ENCODE measurements at regions not wholly inside any gene's neighbourhood (a gene's known extent, or its start where the extent isn't known, plus 50 kb on each side); places are given as distances from the start of the nearest gene placed in this dataset.
A peak's percentile ranks its signal among the peaks of the same experiment; 100 is the strongest.

- H3K36me3 ChIP-seq: no peaks in the 10 kb centered on the region
- peak overlapping the region; percentile 50 for H3K4me3 ChIP-seq
- DNase-seq: peak; percentile 38 to 84
Observed at GRCh38 chr1:227437495-227438008, 119.3 kb upstream of the CDC42BPA start.

DNA sequence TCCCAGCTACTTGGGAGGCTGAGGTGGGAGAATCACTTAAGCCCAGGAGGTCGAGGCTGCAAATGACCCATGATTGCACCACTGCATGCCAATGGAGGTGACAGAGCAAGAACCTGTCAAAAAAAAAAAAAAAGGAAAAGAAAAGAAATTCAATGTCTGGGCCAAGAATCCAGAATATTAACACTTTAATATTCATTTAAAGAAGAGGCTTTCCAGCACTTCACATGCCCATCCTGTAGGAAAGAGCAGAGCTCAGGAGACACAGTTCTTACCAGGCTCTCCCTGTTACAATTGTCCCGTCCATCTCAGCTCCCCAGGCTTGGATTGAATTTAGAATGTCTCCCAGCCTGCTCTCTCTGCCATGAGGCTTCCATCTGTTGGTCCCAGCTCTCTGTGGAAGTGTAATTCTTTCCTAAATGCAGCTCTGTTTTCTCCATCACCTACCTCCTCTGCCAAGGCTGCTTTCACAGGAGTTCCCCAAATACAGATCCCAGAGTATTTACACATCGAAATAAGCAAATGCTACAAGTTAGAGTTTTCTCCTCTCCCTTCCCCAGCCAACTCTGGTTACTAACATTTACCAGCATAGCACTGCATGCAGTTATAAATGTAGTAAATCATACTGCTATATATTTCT lies 116.6 kb upstream of the CDC42BPA start:
- H3K27me3 ChIP-seq: no peaks in the 10 kb centered on the region
- no peaks in the 10 kb centered on the region for H3K36me3 ChIP-seq
- no peaks in the 10 kb centered on the region for H3K9me3 ChIP-seq (replicated peaks)
- DNase-seq: no peak
- H3K4me3 ChIP-seq: no peak overlapping the region
- H3K27ac ChIP-seq: no peak overlapping the region
- peaks cover 23% of the 10 kb centered on the region for H3K4me1 ChIP-seq

More at GRCh38 chr1:227437495-227438008, 119.3 kb upstream of the CDC42BPA start:
- Histone ChIP-seq H3K4me1 (0 out of 2 replicates have a peak, but pooled peaks cover 6% of the 10 kb centered on the region), H3K27me3 (no peaks in the 10 kb centered on the region), H3K9me3 (replicated peaks) (no peaks in the 10 kb centered on the region), H3K27ac (no peak overlapping the region)

DNA sequence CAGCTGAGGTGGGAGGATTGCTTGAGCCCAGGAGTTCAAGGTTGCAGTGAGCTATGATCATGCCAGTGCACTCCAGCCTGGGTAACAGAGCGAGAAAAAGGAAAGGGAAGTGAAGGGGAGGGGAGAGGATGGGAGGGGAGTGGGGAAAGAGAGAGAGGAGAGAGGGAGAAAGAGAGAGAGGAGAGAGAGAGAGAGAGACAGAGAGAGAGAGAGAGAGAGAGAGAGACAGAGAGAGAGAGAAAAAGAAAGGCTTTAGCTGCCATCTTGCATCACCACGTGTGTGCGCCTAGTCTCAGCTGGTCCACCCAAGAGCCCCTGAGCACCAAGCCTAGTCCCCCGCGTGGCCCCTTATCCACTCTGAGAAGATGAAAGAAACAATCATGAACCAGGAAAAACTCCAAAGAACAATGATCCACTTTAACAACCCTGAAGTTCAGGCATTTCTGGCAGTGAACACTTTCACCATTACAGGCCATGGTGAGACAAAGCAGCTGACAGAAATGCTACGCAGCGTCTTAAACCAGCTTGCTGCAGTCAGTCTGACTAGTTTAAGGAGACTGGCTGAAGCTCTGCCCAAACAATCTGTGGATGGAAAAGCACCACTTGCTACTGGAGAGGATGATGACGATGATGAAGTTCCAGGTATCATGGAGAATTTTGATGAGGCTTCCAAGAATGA lies 115.5 kb upstream of the CDC42BPA start:
- no peaks in the 10 kb centered on the region for H3K9me3 ChIP-seq (replicated peaks)
- H3K27ac ChIP-seq: no peak overlapping the region
- peaks cover 29% of the 10 kb centered on the region for H3K4me1 ChIP-seq
- no peak for DNase-seq
- H3K27me3 ChIP-seq: no peaks in the 10 kb centered on the region
- H3K4me3 ChIP-seq: no peak overlapping the region
- no peaks in the 10 kb centered on the region for H3K36me3 ChIP-seq

- no peaks in the 10 kb centered on the region for H3K36me3 ChIP-seq
- DNase-seq: no peak
- H3K27ac ChIP-seq: no peak overlapping the region
- no peak overlapping the region for H3K4me3 ChIP-seq
- peaks cover 35% of the 10 kb centered on the region for H3K4me1 ChIP-seq
- no peaks in the 10 kb centered on the region for H3K27me3 ChIP-seq
- no peaks in the 10 kb centered on the region for H3K9me3 ChIP-seq (replicated peaks)
Observed at GRCh38 chr1:227432981-227433380, 114.7 kb upstream of the CDC42BPA start.

DNA sequence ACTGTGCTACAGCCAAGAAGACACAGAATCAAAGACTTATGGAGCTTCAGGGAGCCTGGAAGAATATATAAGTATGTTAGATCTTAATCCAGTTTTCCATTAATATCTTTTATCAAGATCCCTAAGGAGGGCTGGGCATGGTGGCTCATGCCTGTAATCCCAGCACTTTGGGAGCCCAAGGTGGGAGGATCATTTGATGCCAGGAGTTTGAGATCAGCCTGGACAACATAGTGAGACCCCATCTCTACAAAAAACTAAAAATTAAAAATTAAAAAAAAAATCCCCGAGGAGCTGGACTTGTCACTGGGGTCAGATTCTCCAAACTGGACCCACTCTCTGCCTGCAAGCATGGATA lies 113.9 kb upstream of the CDC42BPA start:
- peak overlapping the region; percentile 22 for H3K4me3 ChIP-seq
- no peak for DNase-seq
- no peaks in the 10 kb centered on the region for H3K36me3 ChIP-seq
- no peaks in the 10 kb centered on the region for H3K27me3 ChIP-seq
- H3K27ac ChIP-seq: peak overlapping the region; percentile 85
- peaks cover 35% of the 10 kb centered on the region for H3K4me1 ChIP-seq
- H3K9me3 ChIP-seq (replicated peaks): no peaks in the 10 kb centered on the region

DNA sequence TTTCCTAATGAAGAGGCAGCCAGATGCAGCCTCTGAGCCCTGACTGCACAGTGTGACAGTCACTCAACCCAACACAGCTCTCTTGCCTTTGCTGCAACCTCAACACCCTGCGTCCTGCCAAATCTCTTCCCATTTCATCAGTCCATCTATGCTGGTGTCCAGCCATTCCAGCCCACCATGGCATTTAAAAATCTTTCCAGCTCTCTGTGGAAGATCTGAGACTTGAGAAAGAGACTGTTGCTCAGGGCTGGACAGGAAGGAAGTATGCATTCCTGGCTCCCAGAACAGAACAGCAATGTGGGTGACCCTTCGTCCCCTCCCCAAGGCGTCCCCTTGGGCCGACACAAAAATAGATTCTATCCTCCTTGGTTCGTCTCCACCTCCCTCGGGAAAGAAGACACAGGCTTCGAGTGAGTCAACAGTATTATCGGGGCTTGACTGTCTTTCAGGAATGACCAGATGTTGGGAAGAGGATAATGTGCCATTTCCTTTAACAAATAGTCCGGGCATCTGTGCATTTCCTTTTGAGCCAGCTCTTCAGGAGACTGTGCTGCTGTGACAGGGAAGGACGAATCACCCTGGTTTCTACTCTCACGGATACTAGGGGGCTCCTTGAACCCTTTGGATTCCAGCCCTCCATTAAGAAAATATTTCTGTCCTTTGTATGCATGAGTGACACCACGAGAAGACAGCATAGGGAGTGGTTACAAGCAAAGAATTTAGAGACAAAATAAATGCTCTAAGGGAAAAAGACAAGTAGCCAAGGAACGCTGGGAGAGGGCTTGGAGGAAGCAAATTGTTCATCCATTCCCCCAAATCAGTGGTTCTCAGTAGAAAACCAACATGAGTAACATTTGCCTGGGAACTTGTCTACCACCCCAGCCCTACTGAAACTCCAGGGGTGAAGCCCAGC lies 111.4 kb upstream of the CDC42BPA start:
- peaks cover 29% of the 10 kb centered on the region for H3K4me1 ChIP-seq
- no peaks in the 10 kb centered on the region for H3K9me3 ChIP-seq (replicated peaks)
- DNase-seq: peak; percentile 22 to 60
- H3K4me3 ChIP-seq: peak overlapping the region; percentile 42
- H3K27ac ChIP-seq: peak overlapping the region; percentile 6
- H3K36me3 ChIP-seq: no peaks in the 10 kb centered on the region
- H3K27me3 ChIP-seq: no peaks in the 10 kb centered on the region

- Histone ChIP-seq H3K27me3 (no peaks in the 10 kb centered on the region), H3K4me1 (peaks cover 29% of the 10 kb centered on the region), H3K36me3 (no peaks in the 10 kb centered on the region), H3K27ac (no peak overlapping the region; the same call in 1 of the 2 replicates), H3K9me3 (replicated peaks) (no peaks in the 10 kb centered on the region), H3K4me3 (peak overlapping the region; percentile 42)
- DNase-seq: peak; percentile 59 to 63
Observed at GRCh38 chr1:227428803-227429202, 110.5 kb upstream of the CDC42BPA start.

GRCh38 chr1:227427411-227427810 lies 109.1 kb upstream of the CDC42BPA start:
- H3K36me3 ChIP-seq: no peaks in the 10 kb centered on the region
- H3K27ac ChIP-seq: no peak overlapping the region
- H3K9me3 ChIP-seq (replicated peaks): no peaks in the 10 kb centered on the region
- H3K4me3 ChIP-seq: no peak overlapping the region
- no peak for DNase-seq
- H3K27me3 ChIP-seq: no peaks in the 10 kb centered on the region
- H3K4me1 ChIP-seq: peaks cover 29% of the 10 kb centered on the region

DNA sequence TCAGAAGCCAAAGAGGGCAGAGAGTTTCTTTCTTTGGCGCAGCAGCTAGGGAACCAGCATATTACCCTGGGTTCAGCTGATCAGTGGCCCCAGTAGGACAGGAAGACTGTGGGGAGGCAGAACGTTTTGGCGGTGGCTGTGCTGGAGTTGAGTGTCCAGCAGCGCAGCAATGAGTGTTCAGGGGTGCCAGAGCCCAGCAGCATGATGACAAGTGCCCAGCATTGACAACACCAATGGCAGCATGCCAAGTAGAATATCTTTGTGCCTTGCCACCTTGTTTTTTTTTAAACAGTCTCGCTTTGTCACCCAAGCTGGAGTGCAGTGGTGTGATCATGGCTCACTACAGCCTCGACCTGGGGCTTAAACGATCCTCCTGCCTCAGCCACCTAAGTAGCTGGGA lies 106.7 kb upstream of the CDC42BPA start:
- H3K9me3 ChIP-seq (replicated peaks): no peaks in the 10 kb centered on the region
- H3K4me1 ChIP-seq: peaks cover 12% of the 10 kb centered on the region
- H3K27me3 ChIP-seq: no peaks in the 10 kb centered on the region
- H3K36me3 ChIP-seq: no peaks in the 10 kb centered on the region
- H3K4me3 ChIP-seq: no peak overlapping the region
- no peak overlapping the region for H3K27ac ChIP-seq
- no peak for DNase-seq

GRCh38 chr1:227424159-227424680 lies 105.9 kb upstream of the CDC42BPA start:
- peaks cover 10% of the 10 kb centered on the region for H3K4me1 ChIP-seq
- H3K27me3 ChIP-seq: no peaks in the 10 kb centered on the region
- no peak overlapping the region for H3K27ac ChIP-seq
- H3K36me3 ChIP-seq: no peaks in the 10 kb centered on the region
- no peak for DNase-seq
- H3K9me3 ChIP-seq (replicated peaks): no peaks in the 10 kb centered on the region
- no peak overlapping the region for H3K4me3 ChIP-seq

DNA sequence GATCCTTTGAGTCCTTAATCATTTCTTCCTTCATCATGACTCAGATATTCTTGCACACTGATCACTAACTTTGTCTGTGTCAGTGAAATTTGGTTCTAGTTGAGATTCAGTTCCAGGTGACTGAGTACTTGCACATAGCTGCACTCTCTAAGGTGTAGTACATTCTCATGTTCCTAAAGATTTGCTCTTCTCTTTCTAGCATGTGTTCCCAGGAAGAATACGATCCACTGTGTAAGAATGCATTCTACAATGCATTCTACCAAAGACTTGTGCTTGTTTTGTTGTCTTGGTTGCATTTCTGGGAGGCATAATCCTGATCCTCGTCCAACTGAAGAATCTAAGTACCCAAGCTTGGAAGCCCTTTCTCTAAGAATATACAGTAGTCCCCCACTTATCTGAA lies 104.3 kb upstream of the CDC42BPA start:
- DNase-seq: no peak
- no peak overlapping the region for H3K4me3 ChIP-seq
- no peaks in the 10 kb centered on the region for H3K4me1 ChIP-seq
- no peak overlapping the region for H3K27ac ChIP-seq
- H3K27me3 ChIP-seq: no peaks in the 10 kb centered on the region
- no peaks in the 10 kb centered on the region for H3K9me3 ChIP-seq (replicated peaks)
- no peaks in the 10 kb centered on the region for H3K36me3 ChIP-seq

- Histone ChIP-seq H3K36me3 (no peaks in the 10 kb centered on the region), H3K4me3 (no peak overlapping the region), H3K9me3 (replicated peaks) (no peaks in the 10 kb centered on the region), H3K27me3 (no peaks in the 10 kb centered on the region), H3K27ac (no peak overlapping the region), H3K4me1 (no peaks in the 10 kb centered on the region; the same call in 1 of the 2 replicates)
- no peak for DNase-seq
Observed at GRCh38 chr1:227420147-227420546, 101.9 kb upstream of the CDC42BPA start.

GRCh38 chr1:227417756-227418480 lies 99.6 kb upstream of the CDC42BPA start:
- H3K27ac ChIP-seq: no peak overlapping the region
- no peaks in the 10 kb centered on the region for H3K36me3 ChIP-seq
- H3K4me3 ChIP-seq: no peak overlapping the region
- H3K4me1 ChIP-seq: no peaks in the 10 kb centered on the region; the same call in 1 of the 2 replicates
- no peaks in the 10 kb centered on the region for H3K27me3 ChIP-seq
- no peaks in the 10 kb centered on the region for H3K9me3 ChIP-seq (replicated peaks)
- no peak for DNase-seq

DNA sequence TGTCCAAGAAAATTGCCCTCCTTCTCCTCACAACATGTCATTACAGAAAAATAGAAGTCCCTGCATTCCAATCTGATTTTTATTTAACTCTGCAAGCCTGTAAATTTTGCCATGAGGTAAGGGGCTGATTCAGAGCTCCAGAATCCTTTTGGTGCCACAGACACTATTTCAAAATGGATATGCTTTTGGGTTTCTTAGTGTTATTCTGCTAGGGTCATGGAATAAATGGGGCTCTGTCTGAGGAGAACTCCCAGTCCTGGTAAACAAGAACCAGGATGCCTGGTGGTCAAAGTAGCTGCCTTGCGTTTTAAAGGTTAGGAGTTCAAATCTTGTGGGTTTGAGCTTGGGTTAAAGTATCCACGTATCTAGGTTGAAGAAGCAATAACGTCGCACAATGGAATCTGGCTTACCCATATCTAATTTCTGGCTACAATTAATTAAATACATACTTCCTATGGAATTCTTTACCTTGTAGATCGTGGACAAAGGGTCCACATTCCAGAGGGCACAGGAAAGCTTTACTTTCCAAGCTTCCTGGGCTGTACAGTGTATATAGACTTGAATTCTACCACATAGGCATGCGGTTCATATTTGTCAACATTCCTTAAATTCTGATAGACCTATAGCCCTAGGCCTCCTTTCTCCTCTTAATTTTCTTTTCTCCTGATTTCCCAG lies 98.0 kb upstream of the CDC42BPA start:
- DNase-seq: no peak
- Histone ChIP-seq H3K36me3 (no peaks in the 10 kb centered on the region), H3K9me3 (replicated peaks) (no peaks in the 10 kb centered on the region), H3K4me3 (no peak overlapping the region), H3K4me1 (no peaks in the 10 kb centered on the region; the same call in 1 of the 2 replicates), H3K27me3 (no peaks in the 10 kb centered on the region), H3K27ac (peak overlapping the region; percentile 7; the same call in 1 of the 2 replicates)
